Sigmoid colon (tissue), 4 donors: ENCODE measurements at regions not wholly inside any gene's neighbourhood (a gene's known extent, or its start where the extent isn't known, plus 50 kb on each side); places are given as distances from the start of the nearest gene placed in this dataset.

ENCODE experiments used
- CTCF ChIP-seq, 4 experiments: fragments of 450-650 bp in 3 of 4; fragments of 200-600 bp in 1 of 4; IDR thresholded peaks; one replicate each; pipeline ENCODE4 v1.5.1; 2016 to 2019; ENCODE audit warnings: antibody characterized with exemption in 4 of 4, mild to moderate bottlenecking in 3 of 4, moderate library complexity in 2 of 4
- EP300 ChIP-seq, 4 donors: sonication (generic); formaldehyde crosslinking; IDR thresholded peaks; one replicate each; pipeline ENCODE4 v1.6.1; 2017; ENCODE audit warnings: antibody characterized with exemption in 4 of 4
- POLR2A ChIP-seq, 2 donors: fragments of 450-650 bp; IDR thresholded peaks; one replicate each; pipeline ENCODE4 v1.6.1; 2016; ENCODE audit warnings: antibody characterized with exemption in 2 of 2, mild to moderate bottlenecking in 2 of 2, moderate library complexity in 2 of 2
- POLR2AphosphoS5 ChIP-seq, 4 donors: sonication (generic); formaldehyde crosslinking; IDR thresholded peaks; one replicate each; pipeline ENCODE4 v1.6.1; 2017; ENCODE audit warnings: antibody characterized with exemption in 4 of 4

GRCh38 chr1:84756455-84757082 lies 66.3 kb upstream of the SSX2IP start:
- TF ChIP-seq POLR2A (IDR thresholded peaks at IDR 0.05) (no peak), CTCF (IDR thresholded peaks at IDR 0.05) (no peak), POLR2AphosphoS5 (IDR thresholded peaks at IDR 0.05) (no peak), EP300 (IDR thresholded peaks at IDR 0.05) (no peak)
